Activated T-helper 2 cell treated with anti-CD3 and anti-CD28 coated beads, Interferon-gamma antibody, Interleukin-2, Interleukin-4, amounts not matched to agents 10 μg/mL and 5 μg/mL and 100 μg/mL, durations not matched to agents 14 hours and 24 hours and 36 hours (primary cell): ENCODE measurements at regions not wholly inside any gene's neighbourhood (a gene's known extent, or its start where the extent isn't known, plus 50 kb on each side); places are given as distances from the start of the nearest gene placed in this dataset.
"Not testable (repeated sequence)": the region's sequence is repeated elsewhere in the genome, so short reads cannot be mapped to it uniquely, and the experiment has no call there.

ENCODE experiments used
- DNase-seq: peaks from one replicate; pipeline ENCODE4 v3.0.0; 2021; ENCODE audit warnings: low spot score
- H3K27ac Mint-ChIP-seq: one replicate; pipeline ENCODE4 v1.8.0; 2021; ENCODE audit warnings: mixed read lengths
- H3K27me3 Mint-ChIP-seq: one replicate; pipeline ENCODE4 v1.8.0; 2021; ENCODE audit warnings: low read depth, mixed read lengths
- H3K36me3 Mint-ChIP-seq: one replicate; pipeline ENCODE4 v1.8.0; 2021; ENCODE audit warnings: low read depth, mixed read lengths
- H3K4me1 Mint-ChIP-seq: one replicate; pipeline ENCODE4 v1.8.0; 2021; ENCODE audit warnings: low read depth, mixed read lengths
- H3K4me3 Mint-ChIP-seq: one replicate; pipeline ENCODE4 v1.8.0; 2021; ENCODE audit warnings: low read depth, mild to moderate bottlenecking, moderate library complexity, mixed read lengths
- H3K9me3 Mint-ChIP-seq: one replicate; pipeline ENCODE4 v1.8.0; 2021; ENCODE audit warnings: mixed read lengths
- intact Hi-C: fragments of 100-400 bp; cut with micrococcal nuclease; formaldehyde crosslinking; loops from one replicate; pipeline ENCODE4 v1.15.1; 2023

DNA sequence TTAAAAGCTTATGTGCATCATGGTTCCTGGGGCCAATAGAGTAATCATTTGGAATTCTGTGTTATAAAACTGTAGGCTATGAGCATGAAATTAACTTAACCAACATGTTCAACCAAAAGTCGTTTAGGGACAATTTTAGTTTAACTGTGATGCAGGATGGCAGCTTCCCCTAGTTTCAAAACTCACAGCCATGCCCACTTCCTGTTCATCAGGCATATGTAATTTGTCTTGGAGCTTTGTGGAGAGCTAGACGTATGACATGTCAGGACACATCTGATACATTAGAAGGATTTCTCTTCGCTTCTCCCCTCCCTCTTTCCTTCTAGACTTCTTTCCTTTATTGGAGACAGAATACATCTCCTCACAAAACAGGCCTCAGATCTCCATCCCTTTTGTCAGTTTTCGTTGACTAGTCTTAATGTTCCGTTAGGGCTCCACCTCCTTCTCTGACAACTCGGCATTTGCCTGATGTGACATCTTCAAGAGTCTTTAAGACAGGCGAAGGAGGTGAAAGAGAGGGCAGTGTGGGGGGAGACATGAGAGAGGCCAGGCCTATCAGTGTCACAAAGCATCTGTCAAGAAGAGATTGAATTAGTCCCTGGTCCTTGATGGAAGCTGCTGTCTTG lies 176.0 kb downstream of the MSX2 start:
- Mint-ChIP-seq H3K4me1 (peaks cover 4% of the 10 kb centered on the region), H3K36me3 (no peaks in the 10 kb centered on the region), H3K27me3 (no peaks in the 10 kb centered on the region), H3K9me3 (no peaks in the 10 kb centered on the region), H3K27ac (no peak overlapping the region), H3K4me3 (no peak overlapping the region)
- intact Hi-C loops: no loop called here
- DNase-seq: no peak

DNA sequence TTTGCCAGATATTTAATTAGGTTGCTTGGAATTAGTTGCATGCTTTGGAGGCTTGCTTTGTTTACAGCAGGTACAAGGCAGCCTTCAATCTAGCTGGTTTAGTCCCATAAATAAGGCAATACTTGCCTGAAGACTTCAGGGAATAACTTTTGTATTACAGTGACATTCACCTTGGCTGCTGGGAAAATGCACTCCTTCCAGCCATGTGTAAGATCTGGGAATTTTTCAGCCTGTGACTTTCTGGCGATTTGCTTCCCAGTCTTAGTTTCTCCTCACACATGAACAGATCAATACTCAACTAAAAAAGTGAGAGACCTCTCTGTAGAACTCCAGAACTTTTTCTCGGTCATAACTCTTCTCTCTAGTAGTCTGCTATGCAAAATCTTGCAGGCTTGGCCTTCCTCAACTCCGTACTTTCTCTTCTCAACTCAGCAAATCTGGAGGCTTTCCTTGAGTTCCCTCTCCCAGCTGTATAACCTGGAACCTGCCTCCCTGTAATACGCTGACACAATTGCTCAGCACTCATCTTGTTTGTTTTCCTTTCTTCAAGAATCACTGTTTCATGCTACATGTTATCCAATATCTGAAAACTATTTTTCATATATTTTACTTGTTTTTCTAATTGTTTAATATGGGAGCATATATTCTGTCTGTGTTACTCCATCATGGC lies 173.0 kb downstream of the MSX2 start:
- H3K27me3 Mint-ChIP-seq: no peaks in the 10 kb centered on the region
- no peaks in the 10 kb centered on the region for H3K36me3 Mint-ChIP-seq
- intact Hi-C loops: no loop called here
- DNase-seq: no peak
- peaks cover 4% of the 10 kb centered on the region for H3K4me1 Mint-ChIP-seq
- H3K9me3 Mint-ChIP-seq: no peaks in the 10 kb centered on the region
- no peak overlapping the region for H3K27ac Mint-ChIP-seq
- no peak overlapping the region for H3K4me3 Mint-ChIP-seq

DNA sequence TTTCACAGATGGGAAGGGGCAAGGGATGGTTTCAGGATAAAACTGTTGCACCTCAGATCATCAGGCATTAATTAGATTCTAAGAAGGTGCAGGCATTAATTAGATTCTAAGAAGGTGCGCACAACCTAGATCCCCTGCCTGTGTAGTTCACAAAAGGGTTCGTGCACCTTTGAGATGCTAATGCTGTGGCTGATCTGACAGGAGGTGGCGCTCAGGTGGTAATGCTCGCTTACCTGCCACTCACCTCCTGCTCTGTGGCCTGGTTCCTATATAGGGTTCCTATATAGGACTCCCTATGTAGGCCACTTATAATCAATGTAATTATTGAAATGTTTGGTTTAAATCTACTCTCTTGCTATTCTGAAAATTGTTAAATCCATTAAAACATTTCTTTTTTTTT lies 171.0 kb downstream of the MSX2 start:
- no peaks in the 10 kb centered on the region for H3K36me3 Mint-ChIP-seq
- intact Hi-C loops: no loop called here
- no peak overlapping the region for H3K27ac Mint-ChIP-seq
- no peaks in the 10 kb centered on the region for H3K9me3 Mint-ChIP-seq
- DNase-seq: no peak
- H3K27me3 Mint-ChIP-seq: no peaks in the 10 kb centered on the region
- H3K4me1 Mint-ChIP-seq: peaks cover 3% of the 10 kb centered on the region
- H3K4me3 Mint-ChIP-seq: no peak overlapping the region

DNA sequence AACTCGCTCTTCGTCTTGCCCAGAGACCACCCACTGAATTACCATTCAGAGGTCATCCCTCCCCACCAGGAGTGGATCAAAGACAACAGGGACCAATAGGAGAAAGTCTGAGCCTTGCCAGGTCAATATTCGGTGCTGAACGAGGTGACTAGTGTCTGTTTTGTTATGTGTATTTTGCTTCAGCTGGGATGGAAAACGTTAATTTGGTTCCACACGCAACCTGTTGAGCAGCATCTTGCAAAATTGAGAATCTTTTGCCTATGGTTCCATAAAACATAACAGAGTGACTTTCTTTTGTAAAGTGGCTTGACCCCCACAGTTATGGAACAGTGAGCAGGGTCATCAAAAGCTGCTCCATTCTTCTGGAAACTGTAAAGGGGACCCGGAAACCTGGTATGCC lies 168.4 kb downstream of the MSX2 start:
- no peaks in the 10 kb centered on the region for H3K27me3 Mint-ChIP-seq
- no peaks in the 10 kb centered on the region for H3K36me3 Mint-ChIP-seq
- DNase-seq: no peak
- intact Hi-C loops: no loop called here
- H3K4me3 Mint-ChIP-seq: no peak overlapping the region
- no peaks in the 10 kb centered on the region for H3K4me1 Mint-ChIP-seq
- no peaks in the 10 kb centered on the region for H3K9me3 Mint-ChIP-seq
- H3K27ac Mint-ChIP-seq: no peak overlapping the region

DNA sequence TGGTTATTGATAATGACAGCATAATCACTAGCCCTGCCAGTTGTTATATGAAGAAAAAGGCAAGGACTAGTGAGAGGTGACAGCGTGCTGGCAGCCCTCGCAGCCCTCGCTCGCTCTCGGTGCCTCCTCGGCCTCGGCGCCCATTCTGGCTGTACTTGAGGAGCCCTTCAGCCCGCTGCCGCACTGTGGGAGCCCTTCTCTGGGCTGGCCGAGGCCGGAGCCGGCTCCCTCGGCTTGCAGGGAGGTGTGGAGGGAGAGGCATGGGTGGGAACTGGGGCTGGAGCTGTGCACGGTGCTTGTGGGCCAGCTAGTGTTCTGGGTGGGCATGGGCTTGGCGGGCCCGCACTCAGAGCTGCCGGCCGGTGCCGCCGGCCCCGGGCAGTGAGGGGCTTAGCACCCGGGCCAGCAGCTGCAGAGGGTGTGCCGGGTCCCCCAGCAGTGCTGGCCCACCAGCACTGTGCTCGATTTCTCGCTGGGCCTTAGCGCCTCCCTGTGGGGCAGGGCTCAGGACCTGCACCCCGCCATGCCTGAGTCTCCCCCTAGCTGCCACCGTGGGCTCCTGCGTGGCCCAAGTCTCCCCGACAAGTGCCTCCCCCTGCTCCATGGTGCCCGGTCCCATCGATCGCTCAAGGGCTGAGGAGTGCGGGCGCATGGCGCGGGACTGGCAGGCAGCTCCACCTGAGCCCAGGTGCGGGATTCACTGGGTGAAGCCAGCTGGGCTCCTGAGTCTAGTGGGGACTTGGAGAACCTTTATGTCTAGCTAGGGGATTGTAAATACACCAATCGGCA lies 156.2 kb downstream of the MSX2 start:
- H3K4me3 Mint-ChIP-seq, H3K9me3 Mint-ChIP-seq, intact Hi-C loops, H3K4me1 Mint-ChIP-seq, DNase-seq, H3K27me3 Mint-ChIP-seq, H3K27ac Mint-ChIP-seq, H3K36me3 Mint-ChIP-seq: not testable (repeated sequence)

DNA sequence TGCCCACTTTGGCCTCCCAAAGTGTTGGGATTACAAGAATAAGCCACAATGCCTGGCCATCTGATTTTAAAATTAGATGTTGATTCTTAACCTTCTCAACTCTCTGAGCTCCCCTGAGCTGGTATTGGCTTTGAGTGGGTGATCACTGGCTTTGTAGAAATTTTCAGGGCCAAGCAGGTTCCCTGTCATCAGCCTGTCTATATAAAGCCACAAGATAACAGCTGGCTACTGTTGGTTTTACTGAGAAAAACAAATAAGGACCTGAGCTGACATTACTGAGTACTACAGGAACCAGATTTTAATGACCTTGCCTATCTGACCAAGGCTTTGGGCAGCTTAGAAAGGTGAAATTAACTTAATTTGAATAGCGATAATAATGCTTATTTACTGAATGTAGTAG lies 153.6 kb downstream of the MSX2 start:
- H3K4me3 Mint-ChIP-seq: no peak overlapping the region
- intact Hi-C loops: no loop called here
- H3K36me3 Mint-ChIP-seq: no peaks in the 10 kb centered on the region
- no peaks in the 10 kb centered on the region for H3K27me3 Mint-ChIP-seq
- no peaks in the 10 kb centered on the region for H3K9me3 Mint-ChIP-seq
- DNase-seq: no peak
- H3K27ac Mint-ChIP-seq: no peak overlapping the region
- H3K4me1 Mint-ChIP-seq: no peaks in the 10 kb centered on the region

DNA sequence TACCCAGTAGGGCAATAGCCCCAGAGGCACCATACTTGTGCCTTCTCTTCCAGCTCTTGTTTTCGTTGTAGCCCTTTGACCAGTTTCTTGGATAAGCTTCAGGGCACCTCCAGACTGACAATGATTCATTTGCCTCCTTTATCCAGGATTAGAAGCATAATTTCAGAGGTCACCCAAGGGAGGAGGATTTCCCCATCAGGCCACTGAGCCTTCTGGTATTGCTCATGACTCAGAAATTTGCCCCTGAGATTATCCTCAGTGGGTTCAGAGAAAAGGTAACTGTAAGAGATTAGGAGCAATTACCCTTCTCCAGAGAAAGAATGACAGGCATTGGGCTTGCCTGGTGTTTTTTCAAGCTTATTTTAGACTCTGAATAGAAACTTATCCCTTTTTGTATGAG lies 147.9 kb downstream of the MSX2 start:
- no peaks in the 10 kb centered on the region for H3K36me3 Mint-ChIP-seq
- no peak overlapping the region for H3K4me3 Mint-ChIP-seq
- intact Hi-C loops: no loop called here
- H3K27me3 Mint-ChIP-seq: no peaks in the 10 kb centered on the region
- H3K4me1 Mint-ChIP-seq: no peaks in the 10 kb centered on the region
- no peak overlapping the region for H3K27ac Mint-ChIP-seq
- no peak for DNase-seq
- H3K9me3 Mint-ChIP-seq: no peaks in the 10 kb centered on the region

DNA sequence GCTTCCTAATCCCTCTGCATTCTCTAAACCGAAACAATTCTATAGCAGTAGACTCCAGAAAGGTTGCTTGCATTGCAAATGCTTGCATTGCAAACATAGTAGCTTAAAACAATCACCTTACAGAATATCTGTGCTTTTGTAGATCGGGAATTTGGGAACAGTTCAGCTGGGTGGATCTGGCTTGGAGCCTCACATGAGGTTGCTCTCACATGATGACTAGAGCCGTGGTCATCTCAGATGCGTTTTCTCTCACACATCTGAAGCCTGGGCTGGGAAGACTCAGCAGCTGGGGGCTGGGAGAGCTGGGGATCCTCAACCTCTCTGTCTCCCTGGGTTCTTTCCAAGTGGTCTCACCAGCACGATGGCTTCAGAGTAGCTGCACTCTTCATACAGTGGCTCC lies 127.8 kb downstream of the MSX2 start:
- intact Hi-C loops: no loop called here
- DNase-seq: no peak
- H3K27me3 Mint-ChIP-seq: no peaks in the 10 kb centered on the region
- no peaks in the 10 kb centered on the region for H3K9me3 Mint-ChIP-seq
- no peak overlapping the region for H3K4me3 Mint-ChIP-seq
- H3K4me1 Mint-ChIP-seq: no peaks in the 10 kb centered on the region
- H3K36me3 Mint-ChIP-seq: no peaks in the 10 kb centered on the region
- H3K27ac Mint-ChIP-seq: no peak overlapping the region

DNA sequence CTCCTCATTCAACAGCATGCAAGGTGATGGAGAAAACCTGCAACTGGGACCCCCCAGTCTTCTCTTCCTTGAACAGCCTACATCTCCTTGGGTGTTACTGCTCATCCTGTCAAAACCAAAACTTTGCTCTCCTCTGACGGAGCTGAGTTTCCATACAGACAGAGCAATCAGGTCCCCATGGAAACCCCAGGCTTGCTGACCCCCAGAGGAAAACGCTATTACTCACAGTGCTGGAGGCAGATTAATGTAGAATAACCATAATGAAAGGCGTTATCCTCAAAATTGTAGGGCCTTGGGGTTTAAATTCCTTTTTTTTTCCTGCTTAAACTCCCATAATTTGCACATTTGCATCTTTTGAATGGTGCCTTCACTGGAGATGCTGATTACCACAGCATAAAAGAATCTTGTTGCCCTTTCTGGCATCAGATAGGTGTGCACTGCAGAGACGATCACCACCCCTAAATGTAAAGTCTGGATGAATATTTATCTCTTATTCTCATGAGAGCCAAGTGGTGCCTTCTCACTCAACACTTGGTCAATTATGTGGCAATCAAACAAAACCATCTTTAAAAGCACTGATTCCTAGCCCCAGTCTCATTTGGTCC lies 126.3 kb downstream of the MSX2 start:
- no peaks in the 10 kb centered on the region for H3K36me3 Mint-ChIP-seq
- DNase-seq: no peak
- no peak overlapping the region for H3K27ac Mint-ChIP-seq
- no peaks in the 10 kb centered on the region for H3K27me3 Mint-ChIP-seq
- no peaks in the 10 kb centered on the region for H3K9me3 Mint-ChIP-seq
- no peaks in the 10 kb centered on the region for H3K4me1 Mint-ChIP-seq
- intact Hi-C loops: no loop called here
- no peak overlapping the region for H3K4me3 Mint-ChIP-seq

DNA sequence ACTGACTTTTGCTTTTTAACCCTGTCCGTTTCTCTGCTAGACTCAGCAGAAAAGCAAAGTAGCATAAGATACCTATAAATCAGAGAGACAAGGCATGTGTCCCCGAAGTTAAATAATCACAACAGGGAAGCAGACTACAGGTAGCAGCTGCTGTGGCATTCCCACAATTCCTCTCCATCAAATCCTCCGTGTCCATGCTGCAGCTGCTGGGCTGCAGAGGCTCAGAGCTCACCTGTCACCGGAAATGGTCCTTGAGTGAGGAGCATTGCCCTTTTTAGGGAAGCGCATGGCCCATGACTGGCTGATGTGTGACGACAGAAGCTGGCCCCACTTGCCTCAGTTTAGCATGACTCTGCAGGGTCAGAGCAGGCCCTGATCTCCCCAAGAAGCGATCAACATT lies 125.0 kb downstream of the MSX2 start:
- Mint-ChIP-seq H3K27ac (no peak overlapping the region), H3K27me3 (no peaks in the 10 kb centered on the region), H3K4me3 (no peak overlapping the region), H3K36me3 (no peaks in the 10 kb centered on the region), H3K9me3 (no peaks in the 10 kb centered on the region), H3K4me1 (no peaks in the 10 kb centered on the region)
- intact Hi-C loops: no loop called here
- DNase-seq: no peak

DNA sequence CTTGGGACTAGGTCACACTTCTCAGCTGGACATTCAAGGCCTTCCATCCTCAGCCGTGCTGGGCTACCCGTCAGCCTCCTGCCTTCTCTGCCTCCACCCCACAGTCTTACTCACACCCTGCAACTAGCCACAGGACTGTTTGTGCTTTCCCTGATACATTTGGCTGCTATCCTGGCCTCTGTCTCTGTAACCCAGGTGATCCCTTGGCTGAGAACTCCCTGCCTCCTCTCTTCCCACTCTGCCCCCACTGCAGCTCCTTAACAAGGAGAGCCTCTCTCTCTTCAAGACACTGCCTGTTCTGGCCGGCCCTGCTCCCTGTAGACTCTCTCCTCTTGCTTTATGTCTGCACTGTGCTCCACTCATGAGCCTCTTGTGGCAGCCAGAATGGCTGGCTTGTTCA lies 120.6 kb downstream of the MSX2 start:
- no peaks in the 10 kb centered on the region for H3K27me3 Mint-ChIP-seq
- H3K9me3 Mint-ChIP-seq: no peaks in the 10 kb centered on the region
- no peak overlapping the region for H3K4me3 Mint-ChIP-seq
- no peak for DNase-seq
- intact Hi-C loops: no loop called here
- H3K4me1 Mint-ChIP-seq: no peaks in the 10 kb centered on the region
- no peaks in the 10 kb centered on the region for H3K36me3 Mint-ChIP-seq
- no peak overlapping the region for H3K27ac Mint-ChIP-seq

DNA sequence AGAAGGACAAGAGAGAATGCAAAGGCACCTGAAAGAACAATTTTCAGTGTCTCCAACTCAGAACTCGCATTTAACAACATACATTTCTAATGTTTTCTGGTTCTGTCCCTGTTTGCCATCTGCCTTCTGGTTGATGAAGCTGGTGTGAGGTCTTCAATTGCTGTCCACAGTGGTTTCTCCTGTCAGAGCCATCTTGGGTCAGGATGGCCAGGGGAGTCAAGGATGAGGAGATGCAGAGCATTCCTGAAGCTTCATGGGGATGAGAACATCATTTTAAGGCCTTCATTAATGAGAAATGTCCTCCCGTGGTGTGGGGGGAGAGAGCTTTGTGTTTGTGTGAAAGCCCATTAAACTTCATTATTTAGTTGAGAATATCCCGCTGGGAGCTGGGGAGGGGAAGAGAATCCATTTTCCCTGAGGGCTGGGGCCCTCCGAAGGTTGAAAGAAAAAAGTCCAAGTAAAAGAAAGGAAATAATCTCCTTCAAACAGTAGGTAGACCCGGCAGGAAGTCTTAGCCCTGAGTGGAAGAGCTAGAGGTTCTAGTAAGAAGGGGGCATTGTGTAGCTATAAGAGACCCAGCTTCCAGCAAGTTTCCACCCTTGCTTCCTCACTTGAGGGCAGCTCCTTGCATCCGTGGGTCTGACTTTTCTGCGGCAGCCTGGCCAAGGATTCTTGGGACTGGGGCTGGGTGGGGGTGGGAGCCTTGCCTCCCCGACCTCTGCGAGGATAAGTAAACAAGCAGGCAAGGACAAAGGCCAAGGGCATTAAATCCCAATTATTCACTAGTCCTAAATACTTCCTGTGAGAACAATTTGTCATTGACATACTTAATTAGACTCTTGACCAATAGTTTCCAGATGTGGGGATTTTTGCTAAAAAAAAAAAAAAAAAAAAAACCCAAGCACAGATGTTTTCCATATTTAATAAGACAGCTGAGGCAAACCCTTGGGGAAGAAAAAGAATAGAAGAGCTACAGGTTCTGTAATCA lies 119.2 kb downstream of the MSX2 start:
- H3K4me1 Mint-ChIP-seq: no peaks in the 10 kb centered on the region
- H3K27me3 Mint-ChIP-seq: no peaks in the 10 kb centered on the region
- no peaks in the 10 kb centered on the region for H3K36me3 Mint-ChIP-seq
- DNase-seq: no peak
- no peaks in the 10 kb centered on the region for H3K9me3 Mint-ChIP-seq
- intact Hi-C loops: no loop called here
- no peak overlapping the region for H3K4me3 Mint-ChIP-seq
- no peak overlapping the region for H3K27ac Mint-ChIP-seq
